ENCODE measurements at regions not wholly inside any gene's neighbourhood (a gene's known extent, or its start where the extent isn't known, plus 50 kb on each side); places are given as distances from the start of the nearest gene placed in this dataset.

DNA sequence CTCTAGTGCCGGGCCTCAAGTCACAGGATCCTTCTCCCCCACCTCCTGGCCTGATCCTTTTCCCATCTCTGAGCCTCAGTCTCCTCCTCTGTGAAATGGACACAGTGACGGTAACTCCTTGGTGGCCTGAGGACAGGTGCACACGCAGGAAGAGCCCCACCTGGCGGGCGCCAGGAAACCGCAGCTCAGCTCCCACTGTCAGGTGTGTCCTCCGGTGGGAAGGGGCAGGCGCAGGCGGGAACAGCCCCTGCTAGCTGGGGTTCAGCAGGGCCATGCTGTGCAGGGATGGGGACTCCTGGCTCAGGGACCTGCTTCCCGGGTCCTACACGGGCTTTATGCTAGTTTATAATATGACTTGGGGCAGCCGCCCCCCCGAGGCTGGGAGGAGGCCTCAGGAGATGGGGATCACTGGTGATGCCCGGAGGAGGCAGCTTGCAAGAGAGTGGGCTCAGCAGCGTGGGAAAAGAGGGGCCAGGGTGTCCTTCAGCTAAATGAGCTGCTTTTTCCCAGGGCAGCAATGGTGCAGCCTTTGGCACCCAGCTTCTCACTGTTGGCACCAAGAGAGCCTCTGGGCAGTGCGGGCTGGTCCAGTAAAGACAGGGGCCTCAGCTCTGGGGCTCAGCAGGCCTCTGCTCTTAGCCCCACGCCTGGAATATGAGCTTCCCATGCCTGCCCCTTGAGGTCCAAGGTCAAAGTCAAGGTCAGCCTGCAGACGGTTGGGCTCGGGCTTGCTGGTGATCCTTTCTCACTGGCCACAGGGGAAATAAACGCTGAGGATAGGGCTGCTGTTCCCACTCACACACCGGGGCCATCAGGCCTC lies 68.0 kb upstream of the FAM20C start:
- Histone ChIP-seq H3K4me3 (no peak overlapping the region), H3K4me1 (no peaks in the 10 kb centered on the region), H3K27ac (no peak overlapping the region), H3K4me2 (no peak overlapping the region), H3K9me3 (no peaks in the 10 kb centered on the region)
- FAIRE-seq, result no peak
- TF ChIP-seq RAD21 (conservative IDR thresholded peaks at IDR 0.05 in 1 of 2, IDR thresholded peaks at IDR 0.05 in 1 of 2), result 0 out of 5 replicates have a peak, but pooled peaks of 1 of the 2 experiments have one; percentile 4
- TF ChIP-seq KDM5A (IDR thresholded peaks at IDR 0.05), result no peak
- TF ChIP-seq, protein P1, sequence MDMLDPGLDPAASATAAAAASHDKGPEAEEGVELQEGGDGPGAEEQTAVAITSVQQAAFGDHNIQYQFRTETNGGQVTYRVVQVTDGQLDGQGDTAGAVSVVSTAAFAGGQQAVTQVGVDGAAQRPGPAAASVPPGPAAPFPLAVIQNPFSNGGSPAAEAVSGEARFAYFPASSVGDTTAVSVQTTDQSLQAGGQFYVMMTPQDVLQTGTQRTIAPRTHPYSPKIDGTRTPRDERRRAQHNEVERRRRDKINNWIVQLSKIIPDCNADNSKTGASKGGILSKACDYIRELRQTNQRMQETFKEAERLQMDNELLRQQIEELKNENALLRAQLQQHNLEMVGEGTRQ (IDR thresholded peaks at IDR 0.05), result no peak
- TF ChIP-seq HEYL (CRISPR knock-in tag; IDR thresholded peaks at IDR 0.05), result no peak
- TF ChIP-seq EHF (CRISPR knock-in tag; IDR thresholded peaks at IDR 0.05), result no peak
- TF ChIP-seq, protein P2, sequence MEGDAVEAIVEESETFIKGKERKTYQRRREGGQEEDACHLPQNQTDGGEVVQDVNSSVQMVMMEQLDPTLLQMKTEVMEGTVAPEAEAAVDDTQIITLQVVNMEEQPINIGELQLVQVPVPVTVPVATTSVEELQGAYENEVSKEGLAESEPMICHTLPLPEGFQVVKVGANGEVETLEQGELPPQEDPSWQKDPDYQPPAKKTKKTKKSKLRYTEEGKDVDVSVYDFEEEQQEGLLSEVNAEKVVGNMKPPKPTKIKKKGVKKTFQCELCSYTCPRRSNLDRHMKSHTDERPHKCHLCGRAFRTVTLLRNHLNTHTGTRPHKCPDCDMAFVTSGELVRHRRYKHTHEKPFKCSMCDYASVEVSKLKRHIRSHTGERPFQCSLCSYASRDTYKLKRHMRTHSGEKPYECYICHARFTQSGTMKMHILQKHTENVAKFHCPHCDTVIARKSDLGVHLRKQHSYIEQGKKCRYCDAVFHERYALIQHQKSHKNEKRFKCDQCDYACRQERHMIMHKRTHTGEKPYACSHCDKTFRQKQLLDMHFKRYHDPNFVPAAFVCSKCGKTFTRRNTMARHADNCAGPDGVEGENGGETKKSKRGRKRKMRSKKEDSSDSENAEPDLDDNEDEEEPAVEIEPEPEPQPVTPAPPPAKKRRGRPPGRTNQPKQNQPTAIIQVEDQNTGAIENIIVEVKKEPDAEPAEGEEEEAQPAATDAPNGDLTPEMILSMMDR (IDR thresholded peaks at IDR 0.05), result 0 out of 3 replicates have a peak, but pooled peaks have one; percentile 7
- TF ChIP-seq, protein P3, sequence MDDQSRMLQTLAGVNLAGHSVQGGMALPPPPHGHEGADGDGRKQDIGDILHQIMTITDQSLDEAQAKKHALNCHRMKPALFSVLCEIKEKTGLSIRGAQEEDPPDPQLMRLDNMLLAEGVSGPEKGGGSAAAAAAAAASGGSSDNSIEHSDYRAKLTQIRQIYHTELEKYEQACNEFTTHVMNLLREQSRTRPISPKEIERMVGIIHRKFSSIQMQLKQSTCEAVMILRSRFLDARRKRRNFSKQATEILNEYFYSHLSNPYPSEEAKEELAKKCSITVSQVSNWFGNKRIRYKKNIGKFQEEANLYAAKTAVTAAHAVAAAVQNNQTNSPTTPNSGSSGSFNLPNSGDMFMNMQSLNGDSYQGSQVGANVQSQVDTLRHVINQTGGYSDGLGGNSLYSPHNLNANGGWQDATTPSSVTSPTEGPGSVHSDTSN (IDR thresholded peaks at IDR 0.05), result no peak
- TF ChIP-seq, protein P4, sequence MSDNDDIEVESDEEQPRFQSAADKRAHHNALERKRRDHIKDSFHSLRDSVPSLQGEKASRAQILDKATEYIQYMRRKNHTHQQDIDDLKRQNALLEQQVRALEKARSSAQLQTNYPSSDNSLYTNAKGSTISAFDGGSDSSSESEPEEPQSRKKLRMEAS (IDR thresholded peaks at IDR 0.05), result no peak
- TF ChIP-seq POLR2A (IDR thresholded peaks at IDR 0.05; ENCODE audit: low read length), result no peak
- TF ChIP-seq POLR2AphosphoS2 (conservative IDR thresholded peaks at IDR 0.05; ENCODE audit: low read length), result no peak
- TF ChIP-seq, protein P5, sequence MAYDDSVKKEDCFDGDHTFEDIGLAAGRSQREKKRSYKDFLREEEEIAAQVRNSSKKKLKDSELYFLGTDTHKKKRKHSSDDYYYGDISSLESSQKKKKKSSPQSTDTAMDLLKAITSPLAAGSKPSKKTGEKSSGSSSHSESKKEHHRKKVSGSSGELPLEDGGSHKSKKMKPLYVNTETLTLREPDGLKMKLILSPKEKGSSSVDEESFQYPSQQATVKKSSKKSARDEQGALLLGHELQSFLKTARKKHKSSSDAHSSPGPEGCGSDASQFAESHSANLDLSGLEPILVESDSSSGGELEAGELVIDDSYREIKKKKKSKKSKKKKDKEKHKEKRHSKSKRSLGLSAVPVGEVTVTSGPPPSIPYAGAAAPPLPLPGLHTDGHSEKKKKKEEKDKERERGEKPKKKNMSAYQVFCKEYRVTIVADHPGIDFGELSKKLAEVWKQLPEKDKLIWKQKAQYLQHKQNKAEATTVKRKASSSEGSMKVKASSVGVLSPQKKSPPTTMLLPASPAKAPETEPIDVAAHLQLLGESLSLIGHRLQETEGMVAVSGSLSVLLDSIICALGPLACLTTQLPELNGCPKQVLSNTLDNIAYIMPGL (CRISPR knock-in tag; IDR thresholded peaks at IDR 0.05; ENCODE audit: borderline replicate concordance), result no peak
- ChIA-PET CTCF (interaction anchor here (2.5 kb wide), 1 partner anchor 9 kb away, joined by 5 read pairs; no protein-coding TSS in a partner anchor), POLR2A (no interaction called here)
- DNase-seq (ENCODE audit: low read depth in 1 of 2, low spot score in 1 of 2), result no peak
- ATAC-seq, result peak in 1 of 2 experiments; percentile 34; a peak in 1 of 6 replicates
- WGBS (ENCODE audit: missing lambda C conversion rate), result 73% methylated on average over 18 of the region's 21 CpGs

DNA sequence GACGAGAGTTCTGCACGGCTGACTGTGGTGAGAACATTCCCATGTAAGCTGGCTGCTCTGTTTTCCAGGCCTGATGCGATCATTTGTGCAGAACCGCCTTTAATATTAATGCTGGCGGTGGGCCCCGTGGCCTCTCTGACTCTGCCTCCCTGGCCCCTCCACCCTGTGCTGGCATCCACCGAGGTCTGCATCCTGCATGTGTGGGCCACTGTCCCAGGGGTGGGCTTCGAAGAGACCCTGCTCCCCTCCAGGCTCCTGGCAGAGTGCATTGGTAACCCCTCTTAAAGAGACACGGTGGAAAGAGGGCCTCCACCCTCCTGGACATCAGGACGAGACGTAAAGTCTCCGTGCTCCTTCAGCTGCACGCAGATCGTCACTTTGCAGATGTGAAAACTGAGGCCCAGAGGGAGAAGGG lies 67.3 kb upstream of the FAM20C start:
- no peak for TF ChIP-seq HOXB5 (CRISPR knock-in tag; IDR thresholded peaks at IDR 0.05)
- TF ChIP-seq FOXS1 (CRISPR knock-in tag; IDR thresholded peaks at IDR 0.05), result no peak
- TF ChIP-seq, protein P5 (CRISPR knock-in tag; IDR thresholded peaks at IDR 0.05; ENCODE audit: borderline replicate concordance), result no peak
- no peak for TF ChIP-seq KDM5A (IDR thresholded peaks at IDR 0.05)
- TF ChIP-seq HDAC2 (IDR thresholded peaks at IDR 0.05), result no peak
- TF ChIP-seq SREBF2 (IDR thresholded peaks at IDR 0.05), result no peak
- TF ChIP-seq TFCP2L1 (CRISPR knock-in tag; IDR thresholded peaks at IDR 0.05), result no peak
- no peak for TF ChIP-seq HEYL (CRISPR knock-in tag; IDR thresholded peaks at IDR 0.05)
- TF ChIP-seq HOXA7 (CRISPR knock-in tag; IDR thresholded peaks at IDR 0.05), result no peak
- no peak for TF ChIP-seq CBX8 (IDR thresholded peaks at IDR 0.05)
- no peak for TF ChIP-seq MAFK (IDR thresholded peaks at IDR 0.05; ENCODE audit: partially characterized antibody)
- no peak for TF ChIP-seq NFE2L2 (conservative IDR thresholded peaks at IDR 0.05; ENCODE audit: low read length)
- no peak for TF ChIP-seq CHD2 (IDR thresholded peaks at IDR 0.05; ENCODE audit: low read length, partially characterized antibody)
- TF ChIP-seq EHMT2 (IDR thresholded peaks at IDR 0.05; ENCODE audit: low read depth), result no peak
- no peak for TF ChIP-seq NR3C1 (IDR thresholded peaks at IDR 0.05)
- ATAC-seq, result no peak

More for the DNA sequence above, 67.3 kb upstream of the FAM20C start:
- H3K9me3 ChIP-seq, result no peaks in the 10 kb centered on the region
- H3K4me3 ChIP-seq, result no peak overlapping the region
- 70% methylated on average over 14 of the region's 14 CpGs for WGBS (ENCODE audit: missing lambda C conversion rate)
- FAIRE-seq (no peak), DNase-seq (ENCODE audit: low read depth in 1 of 2, low spot score in 1 of 2) (no peak)
- CTCF ChIA-PET, result interaction anchor here (2.5 kb wide), 1 partner anchor 9 kb away, joined by 5 read pairs; no protein-coding TSS in a partner anchor
- H3K4me2 ChIP-seq, result no peak overlapping the region
- H3K27ac ChIP-seq, result no peak overlapping the region
- POLR2A ChIA-PET, result no interaction called here
- no peaks in the 10 kb centered on the region for H3K4me1 ChIP-seq
